ENCODE measurements at regions not wholly inside any gene's neighbourhood (a gene's known extent, or its start where the extent isn't known, plus 50 kb on each side); places are given as distances from the start of the nearest gene placed in this dataset.

- TF ChIP-seq NFE2L1 (CRISPR knock-in tag; IDR thresholded peaks at IDR 0.05) (no peak), CTCF (IDR thresholded peaks at IDR 0.05) (no peak), RELA (CRISPR knock-in tag; IDR thresholded peaks at IDR 0.05; ENCODE audit: borderline replicate concordance) (no peak), ZNF416 (CRISPR knock-in tag; IDR thresholded peaks at IDR 0.05) (no peak), GABPB1 (CRISPR knock-in tag; IDR thresholded peaks at IDR 0.05) (no peak), NR1H2 (CRISPR knock-in tag; IDR thresholded peaks at IDR 0.05) (no peak), ZNF281 (CRISPR knock-in tag; IDR thresholded peaks at IDR 0.05) (no peak), ZNF396 (CRISPR knock-in tag; IDR thresholded peaks at IDR 0.05; ENCODE audit: borderline replicate concordance) (no peak), FOXJ3 (CRISPR knock-in tag; IDR thresholded peaks at IDR 0.05; ENCODE audit: borderline replicate concordance) (no peak)
- TF ChIP-seq, protein P1, sequence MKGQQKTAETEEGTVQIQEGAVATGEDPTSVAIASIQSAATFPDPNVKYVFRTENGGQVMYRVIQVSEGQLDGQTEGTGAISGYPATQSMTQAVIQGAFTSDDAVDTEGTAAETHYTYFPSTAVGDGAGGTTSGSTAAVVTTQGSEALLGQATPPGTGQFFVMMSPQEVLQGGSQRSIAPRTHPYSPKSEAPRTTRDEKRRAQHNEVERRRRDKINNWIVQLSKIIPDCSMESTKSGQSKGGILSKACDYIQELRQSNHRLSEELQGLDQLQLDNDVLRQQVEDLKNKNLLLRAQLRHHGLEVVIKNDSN (CRISPR knock-in tag; IDR thresholded peaks at IDR 0.05) = no peak
- TF ChIP-seq, protein P2, sequence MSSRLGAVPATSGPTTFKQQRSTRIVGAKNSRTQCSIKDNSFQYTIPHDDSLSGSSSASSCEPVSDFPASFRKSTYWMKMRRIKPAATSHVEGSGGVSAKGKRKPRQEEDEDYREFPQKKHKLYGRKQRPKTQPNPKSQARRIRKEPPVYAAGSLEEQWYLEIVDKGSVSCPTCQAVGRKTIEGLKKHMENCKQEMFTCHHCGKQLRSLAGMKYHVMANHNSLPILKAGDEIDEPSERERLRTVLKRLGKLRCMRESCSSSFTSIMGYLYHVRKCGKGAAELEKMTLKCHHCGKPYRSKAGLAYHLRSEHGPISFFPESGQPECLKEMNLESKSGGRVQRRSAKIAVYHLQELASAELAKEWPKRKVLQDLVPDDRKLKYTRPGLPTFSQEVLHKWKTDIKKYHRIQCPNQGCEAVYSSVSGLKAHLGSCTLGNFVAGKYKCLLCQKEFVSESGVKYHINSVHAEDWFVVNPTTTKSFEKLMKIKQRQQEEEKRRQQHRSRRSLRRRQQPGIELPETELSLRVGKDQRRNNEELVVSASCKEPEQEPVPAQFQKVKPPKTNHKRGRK (CRISPR knock-in tag; IDR thresholded peaks at IDR 0.05; ENCODE audit: borderline replicate concordance) = no peak
Measured at GRCh38 chr2:234864506-234864905, 87.3 kb upstream of the SH3BP4 start.

Measured in WTC11 (cell line).